ENCODE measurements at regions not wholly inside any gene's neighbourhood (a gene's known extent, or its start where the extent isn't known, plus 50 kb on each side); places are given as distances from the start of the nearest gene placed in this dataset.

DNA sequence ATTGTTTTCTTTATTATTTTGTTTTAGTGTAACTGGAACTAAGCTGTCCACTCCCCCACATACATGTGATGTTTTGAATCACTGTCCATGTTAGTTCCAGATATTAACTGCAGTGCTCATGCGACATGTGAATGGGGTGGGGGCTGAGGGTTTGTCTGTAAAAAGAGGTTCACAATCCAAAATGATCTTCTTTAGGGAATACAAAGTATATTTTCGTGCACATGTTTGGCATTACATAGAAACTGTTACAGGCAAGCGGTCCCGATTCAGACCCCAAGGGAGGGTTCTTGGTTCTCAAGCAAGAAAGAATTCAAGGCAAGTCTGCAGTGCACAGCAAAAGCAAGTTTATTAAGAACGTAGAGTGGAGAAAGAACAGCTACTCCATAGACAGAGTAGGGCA, 296.5 kb upstream of the CLNK start:
- Histone ChIP-seq H3K4me3 (no peak overlapping the region), H3K9me3 (replicated peaks in 1 of 3) (no peaks in the 10 kb centered on the region), H3K4me1 (replicated peaks in 1 of 2) (no peaks in the 10 kb centered on the region), H3K27me3 (no peaks in the 10 kb centered on the region), H3K36me3 (replicated peaks in 1 of 2) (no peaks in the 10 kb centered on the region), H3K27ac (no peak overlapping the region)
- intact Hi-C loops (cut with DNase I): no loop called here
- 78 to 86% (median 83%) methylated on average over 5 of the region's 5 CpGs for WGBS, 4 donors
- TF ChIP-seq CTCF (IDR thresholded peaks at IDR 0.05) (no peak), POLR2A (IDR thresholded peaks at IDR 0.05) (no peak)
- no peak for DNase-seq

DNA sequence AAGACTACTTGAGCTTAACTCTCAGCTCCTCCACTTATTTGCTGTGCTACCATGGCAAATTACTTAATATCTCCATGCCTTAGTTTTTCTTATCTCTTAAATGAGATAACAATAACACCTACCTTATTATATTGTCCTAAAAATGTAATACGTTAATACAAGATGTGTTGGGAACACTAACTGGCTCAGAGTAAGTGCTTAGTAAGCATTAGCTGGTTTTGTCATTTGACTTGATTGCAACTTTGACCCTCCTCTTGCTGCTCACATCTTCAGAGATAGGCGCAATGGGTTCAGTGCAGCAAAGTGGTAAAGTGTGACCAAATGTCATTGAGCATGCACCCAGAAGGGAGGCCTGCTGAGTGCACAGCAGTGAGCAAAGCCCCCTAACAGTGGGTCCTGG, 294.5 kb upstream of the CLNK start:
- 93 to 98% (median 95%) methylated on average over 2 of the region's 2 CpGs for WGBS, 4 donors
- Histone ChIP-seq H3K27me3 (no peaks in the 10 kb centered on the region), H3K27ac (no peak overlapping the region), H3K36me3 (replicated peaks in 1 of 2) (no peaks in the 10 kb centered on the region), H3K4me3 (no peak overlapping the region), H3K4me1 (replicated peaks in 1 of 2) (no peaks in the 10 kb centered on the region), H3K9me3 (replicated peaks in 1 of 3) (no peaks in the 10 kb centered on the region)
- intact Hi-C loops (cut with DNase I): no loop called here
- TF ChIP-seq POLR2A (IDR thresholded peaks at IDR 0.05) (no peak), CTCF (IDR thresholded peaks at IDR 0.05) (no peak)
- no peak for DNase-seq

DNA sequence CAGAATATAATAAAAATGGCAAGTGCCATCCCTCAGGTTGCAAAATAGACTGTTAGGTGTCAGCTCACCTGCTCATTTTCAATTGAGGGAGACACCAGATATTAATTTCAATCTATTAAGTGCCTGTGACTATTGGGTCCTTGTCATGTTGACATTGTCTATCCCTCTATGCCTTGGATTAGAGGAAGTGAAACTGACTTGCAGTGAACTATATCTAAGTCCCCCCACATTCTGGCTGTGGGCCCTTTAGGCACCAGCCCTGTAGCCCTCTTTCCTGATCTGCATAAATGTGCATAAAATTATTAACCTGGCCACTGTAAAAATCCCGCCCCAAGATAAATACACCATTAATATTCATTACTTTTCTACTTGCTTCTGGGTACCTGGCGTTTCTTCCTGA, 293.0 kb upstream of the CLNK start:
- Histone ChIP-seq H3K27me3 (no peaks in the 10 kb centered on the region), H3K4me3 (no peak overlapping the region), H3K4me1 (replicated peaks in 1 of 2) (no peaks in the 10 kb centered on the region), H3K36me3 (replicated peaks in 1 of 2) (no peaks in the 10 kb centered on the region), H3K27ac (no peak overlapping the region), H3K9me3 (replicated peaks in 1 of 3) (no peaks in the 10 kb centered on the region)
- intact Hi-C loops (cut with DNase I): no loop called here
- WGBS, 4 donors: 80 to 86% (median 84%) methylated on average over 2 of the region's 2 CpGs
- TF ChIP-seq POLR2A (IDR thresholded peaks at IDR 0.05) (no peak), CTCF (IDR thresholded peaks at IDR 0.05) (no peak)
- no peak for DNase-seq

DNA sequence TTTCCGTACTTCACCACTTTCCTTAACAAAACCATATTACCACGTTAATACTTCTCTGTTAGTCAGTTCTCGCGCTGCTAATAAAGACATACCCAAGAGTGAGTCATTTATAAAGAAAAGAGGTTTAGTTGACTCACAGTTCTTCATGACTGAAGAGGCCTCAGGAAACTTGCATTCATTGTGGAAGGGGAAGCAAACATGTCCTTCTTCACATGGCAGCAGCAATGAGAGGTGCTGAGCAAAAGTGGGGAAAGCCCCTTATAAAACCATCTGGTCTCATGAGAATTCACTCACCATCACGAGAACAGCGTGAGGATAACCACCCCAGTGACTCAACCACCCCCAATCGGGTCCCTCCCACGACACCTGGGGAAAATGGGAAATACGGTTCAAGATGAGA, 289.8 kb upstream of the CLNK start:
- Histone ChIP-seq H3K36me3 (replicated peaks in 1 of 2) (no peaks in the 10 kb centered on the region), H3K27me3 (no peaks in the 10 kb centered on the region), H3K4me3 (no peak overlapping the region), H3K9me3 (replicated peaks in 1 of 3) (no peaks in the 10 kb centered on the region), H3K27ac (no peak overlapping the region), H3K4me1 (replicated peaks in 1 of 2) (no peaks in the 10 kb centered on the region)
- no peak for DNase-seq
- WGBS, 4 donors: 91 to 93% (median 91%) methylated on average over 8 to 9 of the region's 9 CpGs
- intact Hi-C loops (cut with DNase I): no loop called here
- no peak for TF ChIP-seq POLR2A (IDR thresholded peaks at IDR 0.05)
- TF ChIP-seq CTCF (IDR thresholded peaks at IDR 0.05): no peak

All from adrenal gland (tissue), 9 donors.